ENCODE measurements at regions not wholly inside any gene's neighbourhood (a gene's known extent, or its start where the extent isn't known, plus 50 kb on each side); places are given as distances from the start of the nearest gene placed in this dataset.

DNA sequence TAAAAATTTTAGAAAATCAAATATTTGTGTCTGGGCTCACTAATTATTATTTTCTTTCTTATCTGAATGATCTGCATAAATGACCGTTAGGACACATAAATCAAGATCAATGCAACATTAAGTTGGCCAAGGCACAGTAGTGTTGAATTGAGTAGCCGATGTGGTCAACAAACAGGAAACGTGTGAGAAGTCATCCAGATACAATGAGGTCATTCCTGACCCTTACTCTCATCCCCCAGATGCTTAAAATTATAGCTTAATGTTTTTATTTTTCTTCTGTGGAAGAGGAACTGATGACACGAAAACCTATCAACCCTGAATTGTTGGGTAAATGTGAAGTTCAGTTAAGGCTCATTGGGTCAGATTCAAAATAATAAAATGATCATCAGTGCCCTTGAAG, 222.9 kb downstream of the RFC3 start:
- no peak for DNase-seq (ENCODE audit: low read depth)

GRCh38 chr13:34044041-34044440, 226.1 kb downstream of the RFC3 start:
- DNase-seq (ENCODE audit: low read depth) = no peak

DNA sequence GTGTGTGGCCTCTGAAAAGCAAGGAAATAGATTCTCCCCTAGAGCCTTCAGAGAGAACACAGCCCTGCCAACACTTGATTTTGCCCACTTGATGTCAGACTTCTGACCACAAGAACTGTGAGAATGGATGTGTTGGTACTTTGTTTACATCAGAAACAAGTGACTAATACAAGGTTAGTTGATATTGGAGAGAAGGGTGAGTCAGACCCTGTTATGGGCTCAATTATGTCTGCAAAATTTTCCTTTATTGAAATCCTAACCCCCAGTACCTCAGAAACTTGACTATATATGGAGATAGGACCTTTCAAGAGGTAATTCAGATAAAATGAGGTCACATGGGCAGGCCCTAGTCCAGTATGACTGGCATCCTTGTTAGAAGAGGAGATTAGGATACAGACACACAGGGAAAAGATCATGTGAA, 226.7 kb downstream of the RFC3 start:
- no peak for DNase-seq (ENCODE audit: low read depth)

GRCh38 chr13:34046457-34046856, 228.5 kb downstream of the RFC3 start:
- DNase-seq (ENCODE audit: low read depth) = no peak

GRCh38 chr13:34048652-34049051, 230.7 kb downstream of the RFC3 start:
- no peak for DNase-seq (ENCODE audit: low read depth)

GRCh38 chr13:34056733-34057258, 238.8 kb downstream of the RFC3 start:
- no peak for DNase-seq (ENCODE audit: low read depth)

DNA sequence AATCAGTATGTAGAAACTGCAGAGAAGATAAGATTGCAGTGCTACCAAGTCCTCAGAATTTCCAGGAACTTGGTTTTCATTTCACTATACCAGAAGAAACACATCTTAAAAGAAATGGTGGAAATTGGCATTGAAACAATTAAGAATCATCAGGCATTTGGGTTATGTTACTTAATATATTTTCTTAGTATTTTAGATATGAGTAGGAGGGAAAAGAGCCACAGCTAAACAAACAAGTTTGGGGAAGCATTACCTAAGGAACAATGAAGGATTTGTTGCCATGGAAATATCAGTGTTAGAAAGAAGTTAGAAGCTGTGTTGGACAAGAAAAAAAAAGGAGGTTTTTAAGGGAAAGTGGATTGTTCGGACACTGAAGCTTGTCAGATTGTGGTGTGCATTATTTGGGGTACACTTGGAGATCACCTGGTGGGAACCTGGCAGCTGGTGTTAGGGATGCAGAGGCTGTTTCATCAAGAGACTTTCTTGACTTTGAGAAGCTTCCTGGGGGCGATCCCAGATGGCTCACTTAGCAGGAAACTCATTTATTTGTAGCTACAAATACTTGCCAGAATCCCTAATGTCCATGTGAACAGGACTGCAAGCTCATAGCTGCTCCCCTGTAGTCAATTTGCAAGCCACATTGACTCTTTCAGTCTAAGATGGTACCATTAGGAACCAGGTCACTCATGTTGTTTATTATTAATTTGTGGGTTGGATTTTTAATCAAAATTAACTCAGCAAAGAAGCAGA, 246.7 kb downstream of the RFC3 start:
- DNase-seq (ENCODE audit: low read depth) = no peak

DNA sequence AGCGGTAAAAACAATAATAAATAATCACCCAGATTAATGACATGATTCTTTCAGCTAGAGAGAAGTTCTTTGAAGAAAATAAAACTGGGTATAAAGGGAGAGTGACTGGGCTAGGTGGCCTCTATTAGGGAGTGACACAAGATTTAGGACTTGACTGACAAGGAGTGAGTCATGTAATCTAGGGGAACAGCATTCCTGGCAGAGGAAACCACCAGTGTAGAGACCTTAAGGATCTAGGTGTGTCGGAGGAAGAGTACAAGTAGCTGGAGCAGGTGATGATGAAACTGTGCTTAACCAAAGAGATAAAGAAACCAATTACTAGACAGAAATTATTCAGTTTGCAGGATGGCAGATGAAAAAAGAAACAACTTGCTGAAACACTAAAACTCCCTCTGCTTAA, 248.0 kb downstream of the RFC3 start:
- DNase-seq (ENCODE audit: low read depth) = no peak

GRCh38 chr13:34066344-34066743, 248.4 kb downstream of the RFC3 start:
- DNase-seq (ENCODE audit: low read depth) = no peak

GRCh38 chr13:34070006-34070405, 252.1 kb downstream of the RFC3 start:
- DNase-seq (ENCODE audit: low read depth) = no peak

DNA sequence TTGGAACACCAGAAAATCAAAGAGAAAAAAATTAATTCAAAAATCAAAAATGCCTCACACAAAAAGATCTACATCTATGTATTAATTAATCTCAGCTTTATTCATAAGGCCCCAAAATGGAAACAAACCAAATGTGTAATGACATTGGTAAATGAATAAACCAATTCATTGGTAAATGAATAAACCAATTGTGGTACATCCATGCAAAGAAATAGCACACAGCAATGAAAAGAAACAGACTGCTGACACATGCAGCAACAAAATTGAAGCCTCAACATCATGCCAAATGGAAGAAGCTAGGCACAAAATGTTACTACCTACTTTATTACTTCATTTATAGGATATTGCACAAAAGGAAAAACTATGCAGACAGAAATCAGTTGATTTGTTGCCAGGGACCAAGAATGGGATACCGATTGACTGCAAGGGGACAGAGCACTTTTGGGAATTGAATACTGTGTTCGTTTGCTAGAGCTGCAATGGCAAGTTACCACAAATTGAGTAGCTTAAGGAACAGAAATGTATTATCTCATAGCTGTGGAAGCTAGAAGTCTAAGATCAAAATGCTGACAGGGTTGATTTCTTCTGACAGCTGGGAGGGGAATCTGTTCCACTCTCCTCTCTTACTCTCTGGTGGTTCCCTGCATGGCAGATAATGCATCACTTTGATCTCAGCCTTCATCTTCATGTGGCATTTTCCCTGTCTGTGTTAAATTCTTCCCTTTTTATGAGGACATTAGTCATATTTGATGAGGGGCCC, 252.8 kb downstream of the RFC3 start:
- no peak for DNase-seq (ENCODE audit: low read depth)

DNA sequence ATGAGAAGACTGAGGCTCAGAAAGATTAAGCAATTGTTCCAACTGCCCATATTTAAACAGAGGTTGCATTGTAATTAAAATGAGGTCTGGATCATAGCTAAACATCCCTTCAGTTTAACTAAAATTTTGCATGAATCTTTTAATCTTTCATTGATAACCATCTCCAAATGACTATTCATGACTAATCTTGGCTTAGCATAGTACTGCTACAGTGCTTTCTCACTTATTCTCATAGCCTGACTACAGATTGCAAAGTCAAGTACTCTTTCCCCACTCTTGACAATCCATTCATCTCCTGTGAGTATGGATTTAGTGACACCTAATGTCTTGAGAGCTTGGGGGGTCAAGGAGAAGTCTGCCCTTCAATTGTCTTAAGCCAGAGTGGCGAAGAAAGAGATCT, 258.4 kb downstream of the RFC3 start:
- no peak for DNase-seq (ENCODE audit: low read depth)

DNA sequence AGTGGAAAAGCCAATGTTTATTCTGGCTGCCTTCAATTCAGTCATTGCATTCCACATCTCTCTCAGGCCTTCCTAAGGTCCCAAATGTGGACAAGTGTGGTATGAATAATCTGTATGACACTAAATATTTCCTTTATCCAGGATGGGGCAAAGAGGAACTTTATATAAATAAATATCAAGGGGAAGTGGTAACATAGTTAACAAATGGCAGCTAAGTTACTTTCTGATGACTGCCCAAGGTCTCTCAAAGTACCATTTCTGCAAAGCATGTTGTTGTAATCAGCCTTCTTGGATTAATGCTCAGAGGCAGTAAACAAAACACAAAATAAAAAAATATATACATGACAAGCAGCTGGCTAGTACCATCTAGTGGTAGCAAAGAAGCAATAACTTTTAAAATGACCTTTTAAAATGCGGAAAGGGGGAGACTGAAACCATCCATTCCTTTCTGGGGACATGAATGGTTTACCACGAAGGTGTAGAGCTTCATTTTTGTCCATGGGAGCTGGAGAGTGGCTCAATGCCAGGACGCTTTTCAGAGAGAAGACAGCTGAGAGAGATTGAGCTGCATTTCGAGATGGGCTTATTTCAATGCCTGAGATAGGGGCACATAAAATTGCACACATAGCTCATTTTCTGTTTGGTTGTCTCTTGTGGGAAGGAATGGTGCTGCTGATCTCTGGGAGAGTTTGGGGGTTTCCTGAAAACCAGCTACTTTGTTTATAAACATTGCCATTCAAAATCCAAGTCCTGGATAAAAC, 259.2 kb downstream of the RFC3 start:
- DNase-seq (ENCODE audit: low read depth) = no peak

GRCh38 chr13:34078334-34078999, 260.5 kb downstream of the RFC3 start:
- no peak for DNase-seq (ENCODE audit: low read depth)

DNA sequence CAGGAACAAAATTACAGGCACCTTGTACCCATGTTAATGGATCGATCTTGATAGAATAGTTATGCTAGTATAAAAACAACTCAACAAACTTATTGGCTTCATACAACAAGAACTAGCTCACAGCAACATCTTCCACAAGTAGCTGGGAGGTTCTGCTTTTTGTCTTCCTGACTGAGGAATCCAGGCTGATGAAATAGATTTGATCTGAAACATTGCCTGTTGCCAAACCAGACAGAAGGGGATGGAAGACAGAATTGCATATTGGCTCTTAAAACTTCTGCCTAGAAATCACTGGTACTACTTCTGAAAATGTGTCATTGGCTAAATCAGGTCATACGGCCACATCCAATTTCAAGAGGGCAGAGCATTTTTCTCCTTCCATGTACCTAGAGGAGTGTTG, 267.3 kb downstream of the RFC3 start:
- DNase-seq (ENCODE audit: low read depth) = no peak

- DNase-seq (ENCODE audit: low read depth) = no peak
These were observed 268.3 kb downstream of the RFC3 start for GRCh38 chr13:34086281-34086680.

DNA sequence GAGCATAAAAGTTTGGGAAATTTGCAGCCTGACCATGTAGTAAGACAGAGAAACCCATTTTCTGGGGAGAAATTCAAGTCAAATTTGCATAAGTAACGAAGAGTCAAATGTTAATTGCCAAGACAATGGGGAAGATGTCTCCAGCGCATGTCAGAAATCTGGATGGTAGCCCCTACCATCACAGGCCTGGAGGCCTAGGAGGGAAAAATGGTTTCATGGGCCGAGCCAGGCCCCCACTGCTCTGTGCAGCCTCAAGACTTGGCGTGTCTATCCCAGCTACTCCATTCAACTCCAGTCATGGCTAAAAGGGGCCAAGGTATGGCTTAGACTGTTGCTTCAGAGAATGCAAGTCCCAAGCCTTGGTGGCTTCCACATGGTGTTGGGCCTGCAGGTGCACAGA, 269.8 kb downstream of the RFC3 start:
- DNase-seq (ENCODE audit: low read depth) = no peak

GRCh38 chr13:34103854-34104253, 285.9 kb downstream of the RFC3 start:
- DNase-seq (ENCODE audit: low read depth) = no peak

DNA sequence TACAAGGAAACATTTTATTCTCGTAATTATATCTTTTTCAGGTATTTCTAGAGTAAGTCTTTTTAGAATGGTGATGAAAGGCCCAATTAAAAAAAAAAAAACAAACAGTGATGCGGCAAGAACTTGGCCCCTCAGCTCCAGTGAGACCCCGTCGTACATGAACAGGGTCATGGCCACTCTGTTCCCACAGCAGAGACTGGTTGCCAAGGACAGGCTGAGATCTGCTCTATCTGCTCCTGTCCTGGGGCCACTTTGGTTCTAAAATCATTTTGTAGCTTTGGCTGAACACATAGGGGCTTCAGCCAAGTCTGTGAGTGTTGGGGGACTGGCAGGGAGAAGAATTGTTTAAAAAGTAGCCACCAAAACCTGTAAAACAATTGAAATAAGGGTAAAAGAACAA, 286.9 kb downstream of the RFC3 start:
- DNase-seq (ENCODE audit: low read depth) = no peak

- no peak for DNase-seq (ENCODE audit: low read depth)
These were observed 289.9 kb downstream of the RFC3 start for GRCh38 chr13:34107806-34108205.

GRCh38 chr13:34108410-34108809, 290.5 kb downstream of the RFC3 start:
- DNase-seq (ENCODE audit: low read depth) = no peak

DNA sequence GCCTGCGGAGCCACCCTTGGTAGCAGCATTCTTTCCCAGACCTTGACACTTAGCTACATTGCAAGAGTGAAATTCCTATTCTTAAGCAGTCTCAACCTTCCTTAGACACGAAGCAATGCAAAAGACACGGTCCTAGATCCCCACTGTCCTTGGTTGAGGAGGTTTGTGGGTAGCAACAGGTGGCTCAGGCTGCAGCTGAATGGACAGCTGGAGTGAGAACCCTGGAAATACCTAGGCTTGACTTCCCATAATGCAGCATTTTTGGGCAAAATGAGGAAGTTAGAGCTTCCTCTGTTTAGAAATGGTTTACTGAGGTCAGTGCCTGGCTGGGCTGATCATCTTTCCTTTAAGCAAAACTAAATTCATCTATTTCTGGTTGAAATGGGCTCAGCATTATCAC, 296.6 kb downstream of the RFC3 start:
- no peak for DNase-seq (ENCODE audit: low read depth)

All from T-helper 22 cell (primary cell).